ENCODE measurements at regions not wholly inside any gene's neighbourhood (a gene's known extent, or its start where the extent isn't known, plus 50 kb on each side); places are given as distances from the start of the nearest gene placed in this dataset.
A peak's percentile ranks its signal among the peaks of the same experiment; 100 is the strongest.
"Not testable (repeated sequence)": the region's sequence is repeated elsewhere in the genome, so short reads cannot be mapped to it uniquely, and the experiment has no call there.

GRCh38 chr4:17238633-17239032 lies 273.3 kb downstream of the QDPR start:
- 96% methylated on average over 6 of the region's 6 CpGs for WGBS, 2 donors
- intact Hi-C loops (cut with DNase I) = no loop called here

GRCh38 chr4:17236686-17237085 lies 275.2 kb downstream of the QDPR start:
- no peak for DNase-seq
- 75 to 86% methylated on average over 1 of the region's 1 CpG for WGBS, 2 donors
- Histone ChIP-seq H3K4me1 (peaks cover 0 to 13% (median 7%) of the 10 kb centered on the region in 4 donors), H3K36me3 (no peaks in the 10 kb centered on the region), H3K27me3 (no peaks in the 10 kb centered on the region), H3K4me3 (no peak overlapping the region), H3K9me3 (no peaks in the 10 kb centered on the region), H3K27ac (no peak overlapping the region)
- intact Hi-C loops (cut with DNase I) = no loop called here
- TF ChIP-seq EP300 (IDR thresholded peaks at IDR 0.05) (no peak), POLR2A (IDR thresholded peaks at IDR 0.05) (no peak), POLR2AphosphoS5 (IDR thresholded peaks at IDR 0.05) (no peak), CTCF (IDR thresholded peaks at IDR 0.05) (no peak)

More at GRCh38 chr4:17238633-17239032, 273.3 kb downstream of the QDPR start:
- H3K9me3 ChIP-seq = no peaks in the 10 kb centered on the region
- no peaks in the 10 kb centered on the region for H3K27me3 ChIP-seq
- TF ChIP-seq EP300 (IDR thresholded peaks at IDR 0.05) (no peak), CTCF (IDR thresholded peaks at IDR 0.05) (no peak), POLR2AphosphoS5 (IDR thresholded peaks at IDR 0.05) (no peak), POLR2A (IDR thresholded peaks at IDR 0.05) (no peak)
- H3K4me1 ChIP-seq = no peaks in the 10 kb centered on the region
- H3K27ac ChIP-seq = no peak overlapping the region
- no peak for DNase-seq
- no peaks in the 10 kb centered on the region for H3K36me3 ChIP-seq
- H3K4me3 ChIP-seq = no peak overlapping the region

GRCh38 chr4:17234678-17235077 lies 277.2 kb downstream of the QDPR start:
- DNase-seq = no peak
- Histone ChIP-seq H3K4me1 (peaks cover 0 to 21% (median 12%) of the 10 kb centered on the region in 4 donors), H3K27ac (no peak overlapping the region), H3K36me3 (no peaks in the 10 kb centered on the region), H3K4me3 (no peak overlapping the region), H3K27me3 (no peaks in the 10 kb centered on the region), H3K9me3 (no peaks in the 10 kb centered on the region)
- no peak for TF ChIP-seq POLR2A (IDR thresholded peaks at IDR 0.05)
- no peak for TF ChIP-seq POLR2AphosphoS5 (IDR thresholded peaks at IDR 0.05)
- no peak for TF ChIP-seq CTCF (IDR thresholded peaks at IDR 0.05)
- TF ChIP-seq EP300 (IDR thresholded peaks at IDR 0.05) = no peak
- intact Hi-C loops (cut with DNase I) = no loop called here
- 91% methylated on average over 1 of the region's 1 CpG for WGBS, 2 donors

GRCh38 chr4:17232566-17233253 lies 279.2 kb downstream of the QDPR start:
- Histone ChIP-seq H3K27ac (peak overlapping the region in 3 of 4 donors; percentile 8 to 57 (median 55)), H3K9me3 (no peaks in the 10 kb centered on the region), H3K27me3 (no peaks in the 10 kb centered on the region), H3K36me3 (no peaks in the 10 kb centered on the region), H3K4me1 (peaks cover 0 to 21% (median 12%) of the 10 kb centered on the region in 4 donors), H3K4me3 (no peak overlapping the region)
- peak in 3 of 4 donors; percentile 51 to 65 (median 58) for TF ChIP-seq POLR2AphosphoS5 (IDR thresholded peaks at IDR 0.05)
- TF ChIP-seq EP300 (IDR thresholded peaks at IDR 0.05) = peak in 3 of 4 donors; percentile 24 to 51 (median 37)
- no peak for TF ChIP-seq CTCF (IDR thresholded peaks at IDR 0.05)
- DNase-seq = peak; percentile 68
- WGBS, 2 donors = 27 to 60% methylated on average over 3 of the region's 3 CpGs
- intact Hi-C loops (cut with DNase I) = no loop called here

- H3K9me3 ChIP-seq; DNase-seq; H3K4me3 ChIP-seq; intact Hi-C loops (cut with DNase I); H3K36me3 ChIP-seq; H3K27me3 ChIP-seq: not testable (repeated sequence)
- WGBS, 2 donors = 54 to 76% methylated on average over 9 of the region's 9 CpGs
- Histone ChIP-seq H3K4me1 (peaks cover 0 to 21% (median 12%) of the 10 kb centered on the region in 4 donors), H3K27ac (peak overlapping the region in 2 of 4 donors; percentile 55 to 57)
These were observed 279.9 kb downstream of the QDPR start for GRCh38 chr4:17231880-17232475.

Measured in sigmoid colon (tissue), 6 donors.